Liver (tissue), 8 donors: ENCODE measurements at regions not wholly inside any gene's neighbourhood (a gene's known extent, or its start where the extent isn't known, plus 50 kb on each side); places are given as distances from the start of the nearest gene placed in this dataset.
"Not testable (repeated sequence)": the region's sequence is repeated elsewhere in the genome, so short reads cannot be mapped to it uniquely, and the experiment has no call there.

Source experiments
- DNase-seq: peaks from one replicate; pipeline ENCODE4 v3.0.0-alpha.2; 2017; ENCODE audit warnings: low spot score
- H3K27ac ChIP-seq, 2 donors: one replicate each; pipeline ENCODE4 v1.7.0; 2013; ENCODE audit warnings: inconsistent platforms in 2 of 2, low read length in 2 of 2, control low read depth in 1 of 2, low read depth in 1 of 2, mild to moderate bottlenecking in 1 of 2
- H3K27me3 ChIP-seq, 4 donors: one replicate each; pipeline versions ENCODE4 v1.6.1 to v1.7.0; 2013; ENCODE audit warnings: low read length in 3 of 4, inconsistent platforms in 1 of 4, mild to moderate bottlenecking in 1 of 4, moderate library complexity in 1 of 4; ENCODE audit not compliant: control insufficient read depth in 4 of 4, insufficient read depth in 4 of 4
- H3K36me3 ChIP-seq, 4 donors: one replicate each; pipeline versions ENCODE4 v1.6.1 to v1.7.0; 2013; ENCODE audit warnings: low read length in 3 of 4, mild to moderate bottlenecking in 3 of 4, low read depth in 1 of 4, moderate library complexity in 1 of 4; ENCODE audit not compliant: control insufficient read depth in 4 of 4, insufficient read depth in 3 of 4
- H3K4me1 ChIP-seq, 4 donors: one replicate each; pipeline versions ENCODE4 v1.6.1 to v1.7.0; 2013; ENCODE audit warnings: low read length in 3 of 4, mild to moderate bottlenecking in 3 of 4, moderate library complexity in 1 of 4; ENCODE audit not compliant: control insufficient read depth in 4 of 4, insufficient read depth in 4 of 4
- H3K4me3 ChIP-seq, 3 donors: one replicate each; pipeline versions ENCODE4 v1.6.1 to v1.7.0; 2013; ENCODE audit warnings: low read length in 3 of 3, control low read depth in 1 of 3, low read depth in 1 of 3, mild to moderate bottlenecking in 1 of 3
- H3K9ac ChIP-seq, 2 donors: one replicate each; pipeline ENCODE4 v1.7.0; 2013; ENCODE audit warnings: low read length in 2 of 2, mild to moderate bottlenecking in 2 of 2, moderate library complexity in 2 of 2, control low read depth in 1 of 2, low read depth in 1 of 2
- H3K9me3 ChIP-seq, 4 donors: one replicate each; pipeline versions ENCODE4 v1.6.1 to v1.7.0; 2013; ENCODE audit warnings: low read length in 3 of 4; ENCODE audit not compliant: control insufficient read depth in 4 of 4
- ATF3 ChIP-seq: IDR thresholded peaks from 2 replicates; pipeline ENCODE4 v1.6.1; 2016; ENCODE audit warnings: antibody characterized with exemption
- EGR1 ChIP-seq, 2 donors: IDR thresholded peaks; 2 replicates each; pipeline ENCODE4 v1.6.1; 2016 to 2018; ENCODE audit warnings: antibody characterized with exemption in 2 of 2, low read depth in 2 of 2
- FOXA1 ChIP-seq: IDR thresholded peaks from 2 replicates; pipeline ENCODE4 v1.6.1; 2016; ENCODE audit warnings: antibody characterized with exemption
- FOXA2 ChIP-seq: IDR thresholded peaks from 2 replicates; pipeline ENCODE4 v1.6.1; 2016; ENCODE audit warnings: antibody characterized with exemption
- GABPA ChIP-seq, 2 donors: IDR thresholded peaks in 1 of 2; conservative IDR thresholded peaks in 1 of 2; 2 replicates each; pipeline ENCODE4 v1.6.1; 2016; ENCODE audit warnings: antibody characterized with exemption in 2 of 2, mild to moderate bottlenecking in 1 of 2, moderate library complexity in 1 of 2
- HNF4A ChIP-seq, 2 donors: conservative IDR thresholded peaks; 2 replicates each; pipeline ENCODE4 v1.6.1; 2016; ENCODE audit warnings: antibody characterized with exemption in 2 of 2, mild to moderate bottlenecking in 2 of 2
- HNF4G ChIP-seq: IDR thresholded peaks from 2 replicates; pipeline ENCODE4 v1.6.1; 2016; ENCODE audit warnings: antibody characterized with exemption
- JUND ChIP-seq, 2 donors: IDR thresholded peaks; 2 replicates each; pipeline ENCODE4 v1.6.1; 2016; ENCODE audit warnings: antibody characterized with exemption in 2 of 2
- NR2F2 ChIP-seq: IDR thresholded peaks from 2 replicates; pipeline ENCODE4 v1.6.1; 2016; ENCODE audit warnings: antibody characterized with exemption
- RAD21 ChIP-seq, 2 donors: IDR thresholded peaks; 2 replicates each; pipeline ENCODE4 v1.6.1; 2016; ENCODE audit warnings: antibody characterized with exemption in 2 of 2, mild to moderate bottlenecking in 2 of 2
- REST ChIP-seq: IDR thresholded peaks from 2 replicates; pipeline ENCODE4 v1.6.1; 2016; ENCODE audit warnings: antibody characterized with exemption, mild to moderate bottlenecking
- RXRA ChIP-seq, 2 donors: IDR thresholded peaks; 2 replicates each; pipeline ENCODE4 v1.6.1; 2017 to 2018; ENCODE audit warnings: antibody characterized with exemption in 2 of 2, mild to moderate bottlenecking in 1 of 2
- SP1 ChIP-seq: IDR thresholded peaks from 2 replicates; pipeline ENCODE4 v1.6.1; 2018; ENCODE audit warnings: antibody characterized with exemption, mild to moderate bottlenecking
- TAF1 ChIP-seq: conservative IDR thresholded peaks from 2 replicates; pipeline ENCODE4 v1.6.1; 2016; ENCODE audit warnings: antibody characterized with exemption, mild to moderate bottlenecking
- YY1 ChIP-seq: IDR thresholded peaks from 2 replicates; pipeline ENCODE4 v1.6.1; 2016; ENCODE audit warnings: antibody characterized with exemption, mild to moderate bottlenecking
- ZBTB33 ChIP-seq: IDR thresholded peaks from 2 replicates; pipeline ENCODE4 v1.6.1; 2016; ENCODE audit warnings: antibody characterized with exemption
- WGBS: extraction: QIAGEN DNeasy Blood & Tissue Kit; methylation state at CpG from one replicate; pipeline ENCODE4 v1.1.7; 2013; 5-methylcytosine and 5-hydroxymethylcytosine counted together
- TF ChIP-seq, protein P1 (sequence below): fragments of 150-350 bp; IDR thresholded peaks from 2 replicates; pipeline ENCODE4 v1.5.1; 2017; ENCODE audit warnings: improper control_type of control experiment, low read depth, low read length; ENCODE audit not compliant: missing input control
- TF ChIP-seq, protein P2 (sequence below): IDR thresholded peaks from 2 replicates; pipeline ENCODE4 v1.6.1; 2016; ENCODE audit warnings: antibody characterized with exemption
- donor health status: healthy.
- donor health status: healthy.
- donor health status: healthy.
- donor health status: healthy.
- donor health status: healthy.

GRCh38 chr7:142450206-142450605 lies 192.3 kb upstream of the PRSS58 start:
- no peak for DNase-seq
- no peak for TF ChIP-seq HNF4G
- TF ChIP-seq GABPA (IDR thresholded peaks at IDR 0.05 in 1 of 2, conservative IDR thresholded peaks at IDR 0.05 in 1 of 2): no peak
- no peak for TF ChIP-seq RXRA (IDR thresholded peaks at IDR 0.05)
- TF ChIP-seq FOXA2: no peak
- TF ChIP-seq REST: no peak
- TF ChIP-seq SP1: no peak
- TF ChIP-seq RAD21 (IDR thresholded peaks at IDR 0.05): no peak
- TF ChIP-seq NR2F2: no peak
- TF ChIP-seq FOXA1: no peak
- TF ChIP-seq, protein P1, sequence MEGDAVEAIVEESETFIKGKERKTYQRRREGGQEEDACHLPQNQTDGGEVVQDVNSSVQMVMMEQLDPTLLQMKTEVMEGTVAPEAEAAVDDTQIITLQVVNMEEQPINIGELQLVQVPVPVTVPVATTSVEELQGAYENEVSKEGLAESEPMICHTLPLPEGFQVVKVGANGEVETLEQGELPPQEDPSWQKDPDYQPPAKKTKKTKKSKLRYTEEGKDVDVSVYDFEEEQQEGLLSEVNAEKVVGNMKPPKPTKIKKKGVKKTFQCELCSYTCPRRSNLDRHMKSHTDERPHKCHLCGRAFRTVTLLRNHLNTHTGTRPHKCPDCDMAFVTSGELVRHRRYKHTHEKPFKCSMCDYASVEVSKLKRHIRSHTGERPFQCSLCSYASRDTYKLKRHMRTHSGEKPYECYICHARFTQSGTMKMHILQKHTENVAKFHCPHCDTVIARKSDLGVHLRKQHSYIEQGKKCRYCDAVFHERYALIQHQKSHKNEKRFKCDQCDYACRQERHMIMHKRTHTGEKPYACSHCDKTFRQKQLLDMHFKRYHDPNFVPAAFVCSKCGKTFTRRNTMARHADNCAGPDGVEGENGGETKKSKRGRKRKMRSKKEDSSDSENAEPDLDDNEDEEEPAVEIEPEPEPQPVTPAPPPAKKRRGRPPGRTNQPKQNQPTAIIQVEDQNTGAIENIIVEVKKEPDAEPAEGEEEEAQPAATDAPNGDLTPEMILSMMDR: no peak
- no peak for TF ChIP-seq ATF3
- no peak for TF ChIP-seq ZBTB33
- TF ChIP-seq YY1: no peak
- TF ChIP-seq, protein P2, sequence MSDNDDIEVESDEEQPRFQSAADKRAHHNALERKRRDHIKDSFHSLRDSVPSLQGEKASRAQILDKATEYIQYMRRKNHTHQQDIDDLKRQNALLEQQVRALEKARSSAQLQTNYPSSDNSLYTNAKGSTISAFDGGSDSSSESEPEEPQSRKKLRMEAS: no peak
- TF ChIP-seq TAF1: no peak
- TF ChIP-seq HNF4A (conservative IDR thresholded peaks at IDR 0.05): no peak
- TF ChIP-seq EGR1 (IDR thresholded peaks at IDR 0.05; ENCODE audit: low read depth in 2 of 2): no peak
- TF ChIP-seq JUND (IDR thresholded peaks at IDR 0.05): no peak
- H3K9ac ChIP-seq: no peak overlapping the region
- no peaks in the 10 kb centered on the region for H3K9me3 ChIP-seq
- H3K27me3 ChIP-seq: no peaks in the 10 kb centered on the region
- no peaks in the 10 kb centered on the region for H3K36me3 ChIP-seq
- 62% methylated on average over 8 of the region's 8 CpGs for WGBS
- H3K4me1 ChIP-seq: no peaks in the 10 kb centered on the region
- H3K27ac ChIP-seq: no peak overlapping the region
- H3K4me3 ChIP-seq: no peak overlapping the region

GRCh38 chr7:142448857-142449256 lies 191.0 kb upstream of the PRSS58 start:
- WGBS: 74% methylated on average over 8 of the region's 8 CpGs
- not testable (repeated sequence) for H3K9me3 ChIP-seq, DNase-seq, H3K27ac ChIP-seq, H3K4me3 ChIP-seq, H3K27me3 ChIP-seq, H3K9ac ChIP-seq, H3K36me3 ChIP-seq, H3K4me1 ChIP-seq
